SK-N-SH (cell line): ENCODE measurements at regions not wholly inside any gene's neighbourhood (a gene's known extent, or its start where the extent isn't known, plus 50 kb on each side); places are given as distances from the start of the nearest gene placed in this dataset.

ENCODE experiments used
- CTCF ChIA-PET: fragments of 300-600, 350-600 bp; formaldehyde crosslinking; extraction: SDS; loops from one replicate; lab custom pipeline; 2021; lab: Yijun Ruan, JAX
- POLR2A ChIA-PET: fragments of 350-600 bp; sonication (Branson Sonifier 250); formaldehyde crosslinking; extraction: SDS; loops from one replicate; lab custom pipeline; 2020; ENCODE audit warnings: antibody characterized with exemption, inconsistent platforms; lab: Yijun Ruan, JAX
- DNase-seq: peaks from one replicate; pipeline ENCODE4 v3.0.0; 2012
- H2AFZ ChIP-seq: fragments of 200-600 bp; sonication (generic); 2 replicates; pipeline ENCODE4 v1.8.1; 2016; ENCODE audit warnings: antibody characterized with exemption, mild to moderate bottlenecking, low read depth
- H3F3A ChIP-seq: fragments of 200-600 bp; sonication (generic); replicated peaks from 2 replicates; pipeline ENCODE3; 2016; ENCODE audit warnings: antibody characterized with exemption, mild to moderate bottlenecking; ENCODE audit not compliant: insufficient read depth
- H3K27ac ChIP-seq, 2 experiments: fragments of 200-500 bp in 1 of 2; fragments of 200-600 bp in 1 of 2; sonication (Bioruptor generic) in 1 of 2; sonication (generic), shearing (Covaris generic) in 1 of 2; 2 replicates each; pipeline versions ENCODE4 v1.5.1 to v1.6.1; 2014 to 2016; ENCODE audit warnings: low read depth in 2 of 2, inconsistent platforms in 1 of 2, low read length in 1 of 2, mild to moderate bottlenecking in 1 of 2, mixed read lengths in 1 of 2
- H3K27me3 ChIP-seq: fragments of 200-600 bp; sonication (generic), shearing (Covaris generic); 2 replicates; pipeline ENCODE4 v1.6.1; 2016; ENCODE audit warnings: mixed run types; ENCODE audit not compliant: insufficient read depth
- H3K36me3 ChIP-seq, 2 experiments: fragments of 200-500 bp in 1 of 2; fragments of 200-600 bp in 1 of 2; sonication (Bioruptor generic) in 1 of 2; sonication (generic) in 1 of 2; replicated peaks in 1 of 2; 2 replicates each; pipeline versions ENCODE3 to v1.5.1; 2014 to 2016; ENCODE audit warnings: low read length in 1 of 2, mild to moderate bottlenecking in 1 of 2; ENCODE audit not compliant: insufficient read depth in 2 of 2, control insufficient read depth in 1 of 2
- H3K4me1 ChIP-seq, 2 experiments: fragments of 200-500 bp in 1 of 2; fragments of 200-600 bp in 1 of 2; sonication (Bioruptor generic) in 1 of 2; sonication (generic), shearing (Covaris generic) in 1 of 2; 2 replicates each; pipeline versions ENCODE4 v1.5.1 to v1.6.1; 2014 to 2016; ENCODE audit warnings: low read depth in 1 of 2, low read length in 1 of 2, mixed run types in 1 of 2; ENCODE audit not compliant: insufficient read depth in 2 of 2, control insufficient read depth in 1 of 2
- H3K4me2 ChIP-seq: fragments of 200-600 bp; sonication (generic), shearing (Covaris generic); 2 replicates; pipeline ENCODE4 v1.6.1; 2017; ENCODE audit warnings: mixed run types
- H3K4me3 ChIP-seq, 2 experiments: fragments of 200-500 bp in 1 of 2; fragments of 200-600 bp in 1 of 2; sonication (Bioruptor generic) in 1 of 2; sonication (generic), shearing (Covaris generic) in 1 of 2; 2 replicates each; pipeline versions ENCODE4 v1.5.1 to v1.8.1; 2014 to 2016; ENCODE audit warnings: low read depth in 2 of 2, inconsistent platforms in 1 of 2, low read length in 1 of 2, mild to moderate bottlenecking in 1 of 2, mixed read lengths in 1 of 2, moderate library complexity in 1 of 2
- H3K79me2 ChIP-seq: fragments of 200-600 bp; sonication (generic); 2 replicates; pipeline ENCODE4 v1.8.1; 2017; ENCODE audit warnings: mild to moderate bottlenecking; ENCODE audit not compliant: insufficient read depth
- H3K9ac ChIP-seq: fragments of 200-600 bp; sonication (generic); 2 replicates; pipeline ENCODE4 v1.6.1; 2017; ENCODE audit warnings: mixed run types
- H3K9me2 ChIP-seq: fragments of 200-600 bp; sonication (generic); 2 replicates; pipeline ENCODE4 v1.6.1; 2017; ENCODE audit warnings: mixed run types
- H3K9me3 ChIP-seq: fragments of 200-600 bp; sonication (generic); 2 replicates; pipeline ENCODE4 v1.6.1; 2017; ENCODE audit warnings: mixed run types, mild to moderate bottlenecking, moderate library complexity
- H4K20me1 ChIP-seq: fragments of 200-600 bp; sonication (generic); 2 replicates; pipeline ENCODE4 v1.6.1; 2017; ENCODE audit warnings: mild to moderate bottlenecking, mixed run types; ENCODE audit not compliant: insufficient read depth
- EP300 ChIP-seq, 2 experiments: IDR thresholded peaks; 2 replicates each; pipeline versions ENCODE4 v1.4.0 to v1.6.1; 2012; ENCODE audit warnings: borderline replicate concordance in 1 of 2, low read depth in 1 of 2, low read length in 1 of 2
- EZH2phosphoT487 ChIP-seq: fragments of 200-600 bp; sonication (generic); IDR thresholded peaks from 2 replicates; pipeline ENCODE4 v1.6.1; 2017; ENCODE audit warnings: low read depth, mixed run types, mild to moderate bottlenecking, antibody characterized with exemption, moderate library complexity, borderline replicate concordance
- GATA2 ChIP-seq: sonication (generic); formaldehyde crosslinking; IDR thresholded peaks from 2 replicates; pipeline ENCODE4 v1.5.0; 2020; ENCODE audit warnings: mild to moderate bottlenecking, missing genetic modification reagents
- NFIC ChIP-seq: IDR thresholded peaks from 2 replicates; pipeline ENCODE4 v1.4.0; 2012; ENCODE audit warnings: borderline replicate concordance
- POLR2AphosphoS5 ChIP-seq: IDR thresholded peaks from 2 replicates; pipeline ENCODE4 v1.6.1; 2012; ENCODE audit warnings: low read depth, low read length
- RAD21 ChIP-seq: IDR thresholded peaks from 2 replicates; pipeline ENCODE4 v1.6.1; 2012; ENCODE audit warnings: mild to moderate bottlenecking, low read length
- SIN3A ChIP-seq: IDR thresholded peaks from 2 replicates; pipeline ENCODE4 v1.6.1; 2012; ENCODE audit warnings: low read depth, mild to moderate bottlenecking, low read length, moderate library complexity, borderline replicate concordance
- SMC3 ChIP-seq: IDR thresholded peaks from 2 replicates; pipeline ENCODE4 v1.6.1; 2012; ENCODE audit warnings: low read depth, low read length, improper control_type of control experiment
- TCF12 ChIP-seq: IDR thresholded peaks from 2 replicates; pipeline ENCODE4 v1.4.0; 2012
- TEAD4 ChIP-seq: IDR thresholded peaks from 2 replicates; pipeline ENCODE4 v1.4.0; 2012; ENCODE audit warnings: mild to moderate bottlenecking, borderline replicate concordance; ENCODE audit not compliant: insufficient read depth
- WGBS: methylation state at CpG from one replicate; pipeline ENCODE4 v1.1.6; 2017; ENCODE audit warnings: low lambda C conversion rate; 5-methylcytosine and 5-hydroxymethylcytosine counted together
- TF ChIP-seq, protein P1 (sequence below): fragments of 150-350 bp; IDR thresholded peaks from 2 replicates; pipeline ENCODE4 v1.6.1; 2016; ENCODE audit warnings: mild to moderate bottlenecking, low read depth, low read length
- TF ChIP-seq, protein P2 (sequence below): fragments of 200-600 bp; sonication (generic); IDR thresholded peaks from 2 replicates; pipeline ENCODE4 v1.6.1; 2017; ENCODE audit warnings: antibody characterized with exemption, mild to moderate bottlenecking, moderate library complexity
- TF ChIP-seq, protein P3 (sequence below): IDR thresholded peaks from 2 replicates; pipeline ENCODE4 v1.4.0; 2012; ENCODE audit warnings: low read depth
- TF ChIP-seq, protein P4 (sequence below): IDR thresholded peaks from 2 replicates; pipeline ENCODE4 v1.6.1; 2012; ENCODE audit warnings: mild to moderate bottlenecking, low read depth, low read length, moderate library complexity

DNA sequence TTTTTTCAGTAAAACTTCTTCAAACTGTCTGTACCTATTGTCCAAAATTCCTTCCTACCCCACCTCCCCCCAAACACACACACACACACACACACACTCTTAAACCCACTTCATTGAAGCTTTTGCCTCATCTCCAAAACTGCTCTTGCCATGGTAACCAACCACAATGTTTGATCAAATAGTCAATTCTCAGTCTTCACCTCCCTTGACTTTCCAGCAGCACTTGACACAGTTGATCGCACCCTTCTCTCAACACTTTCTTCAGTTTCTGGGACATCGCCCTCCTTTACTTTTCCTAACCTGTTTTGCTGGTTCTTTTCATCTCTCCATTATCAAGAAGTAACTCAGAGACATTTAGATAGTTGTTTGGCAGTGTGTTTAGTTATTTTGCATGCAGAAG lies 71.5 kb upstream of the COL21A1 start (continued):
- TF ChIP-seq, protein P1, sequence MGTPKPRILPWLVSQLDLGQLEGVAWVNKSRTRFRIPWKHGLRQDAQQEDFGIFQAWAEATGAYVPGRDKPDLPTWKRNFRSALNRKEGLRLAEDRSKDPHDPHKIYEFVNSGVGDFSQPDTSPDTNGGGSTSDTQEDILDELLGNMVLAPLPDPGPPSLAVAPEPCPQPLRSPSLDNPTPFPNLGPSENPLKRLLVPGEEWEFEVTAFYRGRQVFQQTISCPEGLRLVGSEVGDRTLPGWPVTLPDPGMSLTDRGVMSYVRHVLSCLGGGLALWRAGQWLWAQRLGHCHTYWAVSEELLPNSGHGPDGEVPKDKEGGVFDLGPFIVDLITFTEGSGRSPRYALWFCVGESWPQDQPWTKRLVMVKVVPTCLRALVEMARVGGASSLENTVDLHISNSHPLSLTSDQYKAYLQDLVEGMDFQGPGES: no peak
- no peak for TF ChIP-seq EP300 (IDR thresholded peaks at IDR 0.05; ENCODE audit: borderline replicate concordance in 1 of 2, low read depth in 1 of 2, low read length in 1 of 2)

DNA sequence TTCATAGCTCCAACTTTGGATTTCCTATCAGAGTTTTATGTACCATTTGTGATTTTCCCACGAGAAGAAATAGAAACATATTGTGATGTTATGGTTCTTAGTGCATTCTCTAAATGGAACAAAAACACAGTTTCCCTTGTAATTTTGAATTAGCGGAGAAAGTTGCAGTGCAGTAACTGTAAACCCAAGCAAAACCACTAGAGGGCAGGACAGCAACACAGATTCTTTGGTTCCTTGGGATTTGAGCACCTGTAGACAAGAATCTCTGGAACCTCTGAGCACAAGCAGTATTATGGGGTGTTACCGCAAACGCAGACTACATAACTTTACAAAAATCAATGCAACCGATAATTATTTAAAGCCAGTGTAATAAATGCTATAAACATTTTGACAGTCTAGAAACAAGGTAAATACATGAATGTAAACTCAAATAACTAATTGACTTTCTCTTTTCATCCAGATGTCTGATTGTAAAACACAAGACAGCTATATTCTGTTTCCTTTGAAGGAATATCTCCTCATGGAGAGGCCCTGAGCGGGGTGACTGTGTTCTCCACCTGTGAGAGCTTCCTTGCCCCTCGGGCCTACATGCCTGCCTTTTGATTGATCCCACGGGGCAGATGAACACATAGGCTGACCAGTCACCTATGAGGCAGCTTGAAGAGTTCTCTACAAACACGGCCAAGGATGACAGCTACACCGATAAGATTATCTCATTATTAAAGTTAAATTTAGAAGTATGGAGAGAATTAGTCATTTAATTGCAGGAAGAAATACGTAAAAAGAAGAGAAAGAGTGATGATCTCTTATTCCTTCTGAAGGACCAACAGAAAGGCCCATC lies 67.5 kb upstream of the COL21A1 start:
- peak; percentile 26 for DNase-seq
- TF ChIP-seq, protein P2, sequence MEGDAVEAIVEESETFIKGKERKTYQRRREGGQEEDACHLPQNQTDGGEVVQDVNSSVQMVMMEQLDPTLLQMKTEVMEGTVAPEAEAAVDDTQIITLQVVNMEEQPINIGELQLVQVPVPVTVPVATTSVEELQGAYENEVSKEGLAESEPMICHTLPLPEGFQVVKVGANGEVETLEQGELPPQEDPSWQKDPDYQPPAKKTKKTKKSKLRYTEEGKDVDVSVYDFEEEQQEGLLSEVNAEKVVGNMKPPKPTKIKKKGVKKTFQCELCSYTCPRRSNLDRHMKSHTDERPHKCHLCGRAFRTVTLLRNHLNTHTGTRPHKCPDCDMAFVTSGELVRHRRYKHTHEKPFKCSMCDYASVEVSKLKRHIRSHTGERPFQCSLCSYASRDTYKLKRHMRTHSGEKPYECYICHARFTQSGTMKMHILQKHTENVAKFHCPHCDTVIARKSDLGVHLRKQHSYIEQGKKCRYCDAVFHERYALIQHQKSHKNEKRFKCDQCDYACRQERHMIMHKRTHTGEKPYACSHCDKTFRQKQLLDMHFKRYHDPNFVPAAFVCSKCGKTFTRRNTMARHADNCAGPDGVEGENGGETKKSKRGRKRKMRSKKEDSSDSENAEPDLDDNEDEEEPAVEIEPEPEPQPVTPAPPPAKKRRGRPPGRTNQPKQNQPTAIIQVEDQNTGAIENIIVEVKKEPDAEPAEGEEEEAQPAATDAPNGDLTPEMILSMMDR: peak; percentile 94
- TF ChIP-seq POLR2AphosphoS5 (no peak), TCF12 (no peak), SMC3 (peak; percentile 74), RAD21 (peak; percentile 90)
- TF ChIP-seq, all 33 proteins: peak for 3
- Histone ChIP-seq H3F3A (no peaks in the 10 kb centered on the region), H3K4me3 (no peak overlapping the region; a peak in 1 of 4 replicates), H2AFZ (peak overlapping the region; percentile 24; the same call in 1 of the 2 replicates), H3K4me1 (no peaks in the 10 kb centered on the region), H3K79me2 (no peaks in the 10 kb centered on the region), H3K9me3 (no peaks in the 10 kb centered on the region), H4K20me1 (no peaks in the 10 kb centered on the region), H3K4me2 (no peak overlapping the region), H3K9ac (no peak overlapping the region), H3K27me3 (no peaks in the 10 kb centered on the region), H3K36me3 (no peaks in the 10 kb centered on the region), H3K9me2 (no peaks in the 10 kb centered on the region), H3K27ac (no peak overlapping the region)
- ChIA-PET POLR2A (no interaction called here), CTCF (interaction anchor here (0.6 to 6.6 kb wide), 35 partner anchors 8 to 928 kb away, joined by 3 to 53 read pairs (median 4); no protein-coding TSS in a partner anchor)
- 41% methylated on average over 11 of the region's 11 CpGs for WGBS

DNA sequence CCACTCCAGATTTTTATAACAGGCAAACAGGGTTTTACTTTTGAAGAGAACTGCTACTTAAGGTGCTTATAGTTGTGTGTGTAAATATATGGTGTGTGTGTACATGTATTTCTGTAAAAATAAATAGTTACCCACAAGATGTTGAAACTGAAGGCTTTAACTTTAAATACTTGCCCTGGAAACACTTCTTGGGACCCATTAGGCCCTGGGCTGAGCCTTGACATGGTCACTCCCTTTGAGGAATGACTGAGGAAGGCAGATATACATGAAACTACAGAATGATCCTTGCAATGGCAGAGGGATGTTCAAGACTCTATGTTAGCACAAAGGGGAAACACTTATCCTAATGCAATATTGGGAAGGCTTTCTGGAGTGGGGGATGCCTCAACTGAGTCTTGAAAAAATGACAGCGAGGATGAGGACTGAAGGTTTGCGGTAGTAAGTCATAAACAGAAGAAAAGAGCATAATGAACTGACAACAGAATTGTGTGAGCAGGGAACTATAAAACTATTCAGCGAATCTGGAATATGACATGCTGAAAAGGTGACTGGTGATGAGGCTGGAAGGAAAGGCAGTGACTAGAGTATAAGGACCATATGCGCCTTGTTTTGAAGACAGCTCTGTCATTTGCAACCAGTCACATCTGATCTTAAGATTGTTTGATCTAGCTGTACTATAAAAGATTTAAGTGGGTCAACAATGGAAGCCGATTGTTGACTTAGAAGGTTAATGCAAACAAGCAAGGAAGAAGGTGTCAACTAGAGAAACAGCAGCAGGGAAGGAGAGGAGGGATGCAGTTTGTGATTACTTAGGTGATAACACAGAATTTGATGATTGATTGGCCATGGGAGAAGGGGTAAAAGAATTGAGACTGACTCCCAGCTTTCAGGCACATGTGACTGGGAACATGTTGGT lies 64.4 kb upstream of the COL21A1 start:
- no peaks in the 10 kb centered on the region for H3F3A ChIP-seq
- H3K79me2 ChIP-seq: no peaks in the 10 kb centered on the region
- no peak overlapping the region for H2AFZ ChIP-seq
- no peaks in the 10 kb centered on the region for H3K4me1 ChIP-seq
- H4K20me1 ChIP-seq: no peaks in the 10 kb centered on the region
- no peaks in the 10 kb centered on the region for H3K9me3 ChIP-seq
- CTCF ChIA-PET: interaction anchor here (0.8 to 6.6 kb wide), 3 partner anchors 17 to 283 kb away, joined by 3 to 53 read pairs (median 4); no protein-coding TSS in a partner anchor
- H3K9ac ChIP-seq: no peak overlapping the region
- H3K4me2 ChIP-seq: no peak overlapping the region
- DNase-seq: no peak
- no peaks in the 10 kb centered on the region for H3K9me2 ChIP-seq
- H3K27me3 ChIP-seq: no peaks in the 10 kb centered on the region
- no peak overlapping the region for H3K4me3 ChIP-seq
- H3K36me3 ChIP-seq: no peaks in the 10 kb centered on the region
- POLR2A ChIA-PET: no interaction called here
- H3K27ac ChIP-seq: no peak overlapping the region
- 61% methylated on average over 5 of the region's 5 CpGs for WGBS
- TF ChIP-seq GATA2 (no peak), EZH2phosphoT487 (no peak), TEAD4 (no peak), SIN3A (no peak), NFIC (no peak)
- TF ChIP-seq, protein P3, sequence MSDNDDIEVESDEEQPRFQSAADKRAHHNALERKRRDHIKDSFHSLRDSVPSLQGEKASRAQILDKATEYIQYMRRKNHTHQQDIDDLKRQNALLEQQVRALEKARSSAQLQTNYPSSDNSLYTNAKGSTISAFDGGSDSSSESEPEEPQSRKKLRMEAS: no peak
- TF ChIP-seq, protein P4, sequence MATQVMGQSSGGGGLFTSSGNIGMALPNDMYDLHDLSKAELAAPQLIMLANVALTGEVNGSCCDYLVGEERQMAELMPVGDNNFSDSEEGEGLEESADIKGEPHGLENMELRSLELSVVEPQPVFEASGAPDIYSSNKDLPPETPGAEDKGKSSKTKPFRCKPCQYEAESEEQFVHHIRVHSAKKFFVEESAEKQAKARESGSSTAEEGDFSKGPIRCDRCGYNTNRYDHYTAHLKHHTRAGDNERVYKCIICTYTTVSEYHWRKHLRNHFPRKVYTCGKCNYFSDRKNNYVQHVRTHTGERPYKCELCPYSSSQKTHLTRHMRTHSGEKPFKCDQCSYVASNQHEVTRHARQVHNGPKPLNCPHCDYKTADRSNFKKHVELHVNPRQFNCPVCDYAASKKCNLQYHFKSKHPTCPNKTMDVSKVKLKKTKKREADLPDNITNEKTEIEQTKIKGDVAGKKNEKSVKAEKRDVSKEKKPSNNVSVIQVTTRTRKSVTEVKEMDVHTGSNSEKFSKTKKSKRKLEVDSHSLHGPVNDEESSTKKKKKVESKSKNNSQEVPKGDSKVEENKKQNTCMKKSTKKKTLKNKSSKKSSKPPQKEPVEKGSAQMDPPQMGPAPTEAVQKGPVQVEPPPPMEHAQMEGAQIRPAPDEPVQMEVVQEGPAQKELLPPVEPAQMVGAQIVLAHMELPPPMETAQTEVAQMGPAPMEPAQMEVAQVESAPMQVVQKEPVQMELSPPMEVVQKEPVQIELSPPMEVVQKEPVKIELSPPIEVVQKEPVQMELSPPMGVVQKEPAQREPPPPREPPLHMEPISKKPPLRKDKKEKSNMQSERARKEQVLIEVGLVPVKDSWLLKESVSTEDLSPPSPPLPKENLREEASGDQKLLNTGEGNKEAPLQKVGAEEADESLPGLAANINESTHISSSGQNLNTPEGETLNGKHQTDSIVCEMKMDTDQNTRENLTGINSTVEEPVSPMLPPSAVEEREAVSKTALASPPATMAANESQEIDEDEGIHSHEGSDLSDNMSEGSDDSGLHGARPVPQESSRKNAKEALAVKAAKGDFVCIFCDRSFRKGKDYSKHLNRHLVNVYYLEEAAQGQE: no peak
